Heart right ventricle (tissue), 16 donors: ENCODE measurements at regions not wholly inside any gene's neighbourhood (a gene's known extent, or its start where the extent isn't known, plus 50 kb on each side); places are given as distances from the start of the nearest gene placed in this dataset.

Experiments used
- ATAC-seq, 8 donors: fragments of 200-7000 bp; cut with Tn5 transposase; one replicate each; pipeline ENCODE4 v1.9.1; 2020; ENCODE audit warnings: mild to moderate bottlenecking in 8 of 8, moderate library complexity in 8 of 8, moderate number of reproducible peaks in 1 of 8
- DNase-seq, 2 donors: peaks; one replicate each; pipeline ENCODE4 v3.0.0-alpha.2; 2020
- H3K27ac ChIP-seq, 10 donors: fragments of 200-600 bp; sonication (generic) in 2 of 10; one replicate each; pipeline versions ENCODE4 v1.5.0 to v1.8.0; 2020 to 2022; ENCODE audit warnings: mild to moderate bottlenecking in 3 of 10
- H3K27me3 ChIP-seq, 7 donors: fragments of 200-600 bp; one replicate each; pipeline ENCODE4 v1.8.0; 2021 to 2022; ENCODE audit warnings: mild to moderate bottlenecking in 2 of 7
- H3K36me3 ChIP-seq, 9 donors: fragments of 200-600 bp; sonication (generic) in 1 of 9; one replicate each; pipeline versions ENCODE4 v1.5.0 to v1.8.0; 2020 to 2022; ENCODE audit warnings: mild to moderate bottlenecking in 2 of 9
- H3K4me1 ChIP-seq, 9 donors: fragments of 200-600 bp; sonication (generic) in 1 of 9; one replicate each; pipeline versions ENCODE4 v1.5.0 to v1.8.0; 2020 to 2022; ENCODE audit warnings: mild to moderate bottlenecking in 4 of 9
- H3K4me3 ChIP-seq, 10 donors: fragments of 200-600 bp; sonication (generic) in 2 of 10; one replicate each; pipeline versions ENCODE4 v1.5.0 to v1.8.0; 2020 to 2022; ENCODE audit warnings: mild to moderate bottlenecking in 7 of 10, moderate library complexity in 2 of 10
- H3K9me3 ChIP-seq, 11 donors: fragments of 200-600 bp in 10 of 11; sonication (generic) in 2 of 11; one replicate each; pipeline versions ENCODE4 v1.5.0 to v1.8.0; 2013 to 2022; ENCODE audit warnings: mild to moderate bottlenecking in 2 of 11, control low read depth in 1 of 11, moderate library complexity in 1 of 11
- CTCF ChIP-seq, 9 donors: fragments of 200-600 bp; sonication (generic) in 2 of 9; IDR thresholded peaks; one replicate each; pipeline versions ENCODE4 v1.5.0 to v1.8.0; 2021 to 2022; ENCODE audit warnings: antibody characterized with exemption in 9 of 9, mild to moderate bottlenecking in 5 of 9, moderate library complexity in 1 of 9
- WGBS, 2 donors: extraction: QIAGEN DNeasy Blood & Tissue Kit; methylation state at CpG; one replicate each; pipeline ENCODE4 v1.1.7; 2013; ENCODE audit warnings: inconsistent platforms in 1 of 2; 5-methylcytosine and 5-hydroxymethylcytosine counted together
- intact Hi-C, 10 donors: fragments of 100-400 bp; cut with DNase I; formaldehyde crosslinking; loops; one replicate each; pipeline versions ENCODE4 v1.11.1 to v1.14.2; 2022
- donor health status: Arrhythmogenic right ventricular cardiomyopathy.
- donor health status: ischemic (EF 13 %, LVEDD 7.1; RV severe dilation, severe dysfunction).
- donor health status: healthy with polysubstance abuse.
- donor health status: DM: no; HTN: yes; CAD: no.
- donor health status: DM: no; HTN: no; CAD: no.
- donor health status: ischemic (EF 25% LVEDD 6.9; RV normal size, moderate dysfunction).
- donor health status: ischemic (EF 25% LVEDD 5.7; RV mildly dilated, moderate dysfunction).
- donor health status: healthy.
- donor health status: DM: yes; HTN: yes; CAD: no.
- donor health status: Ischemic cardiomyopathy.
- donor health status: ischemic (EF 35%, LVEDD 5.7; RV mildly dilated, moderate dysfunction).
- donor health status: nonischemic (EF 11% LVEDD 7.7; RV severe dilation, severe dysfunction).
- donor health status: DM: yes; HTN: yes; CAD: no.
- donor health status: PGD.
- donor health status: ischemic (EF 29% LVEDD 5.4; RV normal size, mild dysfunction).
- donor health status: nonischemic (EF 23%, LVEDD 6.1; RV moderate dilation, normal function).

- Histone ChIP-seq H3K27me3 (no peaks in the 10 kb centered on the region), H3K36me3 (no peaks in the 10 kb centered on the region), H3K27ac (no peak overlapping the region), H3K4me1 (no peaks in the 10 kb centered on the region), H3K4me3 (no peak overlapping the region), H3K9me3 (peaks cover 0 to 47% (median 7%) of the 10 kb centered on the region in 11 donors)
- intact Hi-C loops = no loop called here
- TF ChIP-seq CTCF (IDR thresholded peaks at IDR 0.05) = no peak
- ATAC-seq (no peak), DNase-seq (no peak)
- 55 to 65% methylated on average over 1 of the region's 1 CpG for WGBS, 2 donors
These were observed 1324.5 kb upstream of the DDX18 start for GRCh38 chr2:116489944-116490343.

GRCh38 chr2:116490511-116491145, 1323.9 kb upstream of the DDX18 start:
- 52 to 59% methylated on average over 9 of the region's 9 CpGs for WGBS, 2 donors
- Histone ChIP-seq H3K4me1 (no peaks in the 10 kb centered on the region), H3K36me3 (no peaks in the 10 kb centered on the region), H3K9me3 (peaks cover 0 to 40% (median 3%) of the 10 kb centered on the region in 11 donors), H3K4me3 (no peak overlapping the region), H3K27me3 (no peaks in the 10 kb centered on the region), H3K27ac (no peak overlapping the region)
- ATAC-seq (no peak), DNase-seq (no peak)
- intact Hi-C loops = no loop called here
- no peak for TF ChIP-seq CTCF (IDR thresholded peaks at IDR 0.05)

- H3K27ac ChIP-seq = no peak overlapping the region
- WGBS, 2 donors = 82 to 84% methylated on average over 11 of the region's 11 CpGs
- H3K4me1 ChIP-seq = no peaks in the 10 kb centered on the region
- no peak overlapping the region for H3K4me3 ChIP-seq
- H3K9me3 ChIP-seq = peaks cover 0 to 33% (median 1%) of the 10 kb centered on the region in 11 donors
- no peak for TF ChIP-seq CTCF (IDR thresholded peaks at IDR 0.05)
- no peaks in the 10 kb centered on the region for H3K27me3 ChIP-seq
- no peak for DNase-seq
- intact Hi-C loops = no loop called here
- ATAC-seq = no peak
- H3K36me3 ChIP-seq = no peaks in the 10 kb centered on the region
These were observed 1323.2 kb upstream of the DDX18 start for GRCh38 chr2:116491292-116491691.

- Histone ChIP-seq H3K4me3 (no peak overlapping the region), H3K36me3 (no peaks in the 10 kb centered on the region), H3K27me3 (no peaks in the 10 kb centered on the region), H3K27ac (no peak overlapping the region), H3K4me1 (no peaks in the 10 kb centered on the region), H3K9me3 (peaks cover 0 to 4% (median 0%) of the 10 kb centered on the region in 11 donors)
- no peak for ATAC-seq
- no peak for TF ChIP-seq CTCF (IDR thresholded peaks at IDR 0.05)
- no peak for DNase-seq
- intact Hi-C loops = no loop called here
- WGBS, 2 donors = 33 to 38% methylated on average over 5 of the region's 5 CpGs
These were observed 1315.1 kb upstream of the DDX18 start for GRCh38 chr2:116499389-116499788.
